ENCODE measurements at regions not wholly inside any gene's neighbourhood (a gene's known extent, or its start where the extent isn't known, plus 50 kb on each side); places are given as distances from the start of the nearest gene placed in this dataset.
"Not testable (repeated sequence)": the region's sequence is repeated elsewhere in the genome, so short reads cannot be mapped to it uniquely, and the experiment has no call there.

DNA sequence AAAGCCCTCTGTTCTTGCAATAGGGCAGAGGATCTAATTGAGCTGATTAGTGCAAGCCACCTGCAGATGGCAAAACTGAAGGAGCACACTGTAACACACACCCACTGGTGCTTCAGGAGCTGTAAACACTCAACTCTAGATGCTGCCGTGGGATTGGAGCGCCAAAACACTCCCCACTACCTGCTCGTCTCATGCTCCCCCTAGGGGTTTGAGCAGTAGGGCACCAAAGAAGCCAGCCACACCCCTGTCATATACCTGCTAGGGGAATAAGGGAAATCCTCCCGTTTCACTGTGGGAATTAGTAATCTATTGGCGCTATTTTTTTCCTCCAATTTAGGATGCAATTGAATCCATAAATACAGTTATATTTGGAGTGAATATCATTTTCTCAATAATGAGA, 360.2 kb downstream of the GLUD2 start:
- no peak for ATAC-seq
- Mint-ChIP-seq H3K27me3 (no peaks in the 10 kb centered on the region), H3K4me3 (no peak overlapping the region), H3K9me3 (no peaks in the 10 kb centered on the region), H3K36me3 (ENCODE audit: low read depth) (no peaks in the 10 kb centered on the region), H3K4me1 (ENCODE audit: low read depth) (no peaks in the 10 kb centered on the region), H3K27ac (no peak overlapping the region)
- no peak for DNase-seq
- ChIA-PET CTCF (no interaction called here), POLR2A (no interaction called here)
- TF ChIP-seq, protein P1, sequence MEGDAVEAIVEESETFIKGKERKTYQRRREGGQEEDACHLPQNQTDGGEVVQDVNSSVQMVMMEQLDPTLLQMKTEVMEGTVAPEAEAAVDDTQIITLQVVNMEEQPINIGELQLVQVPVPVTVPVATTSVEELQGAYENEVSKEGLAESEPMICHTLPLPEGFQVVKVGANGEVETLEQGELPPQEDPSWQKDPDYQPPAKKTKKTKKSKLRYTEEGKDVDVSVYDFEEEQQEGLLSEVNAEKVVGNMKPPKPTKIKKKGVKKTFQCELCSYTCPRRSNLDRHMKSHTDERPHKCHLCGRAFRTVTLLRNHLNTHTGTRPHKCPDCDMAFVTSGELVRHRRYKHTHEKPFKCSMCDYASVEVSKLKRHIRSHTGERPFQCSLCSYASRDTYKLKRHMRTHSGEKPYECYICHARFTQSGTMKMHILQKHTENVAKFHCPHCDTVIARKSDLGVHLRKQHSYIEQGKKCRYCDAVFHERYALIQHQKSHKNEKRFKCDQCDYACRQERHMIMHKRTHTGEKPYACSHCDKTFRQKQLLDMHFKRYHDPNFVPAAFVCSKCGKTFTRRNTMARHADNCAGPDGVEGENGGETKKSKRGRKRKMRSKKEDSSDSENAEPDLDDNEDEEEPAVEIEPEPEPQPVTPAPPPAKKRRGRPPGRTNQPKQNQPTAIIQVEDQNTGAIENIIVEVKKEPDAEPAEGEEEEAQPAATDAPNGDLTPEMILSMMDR (IDR thresholded peaks at IDR 0.05) = no peak
- intact Hi-C loops (cut with micrococcal nuclease) = no loop called here

DNA sequence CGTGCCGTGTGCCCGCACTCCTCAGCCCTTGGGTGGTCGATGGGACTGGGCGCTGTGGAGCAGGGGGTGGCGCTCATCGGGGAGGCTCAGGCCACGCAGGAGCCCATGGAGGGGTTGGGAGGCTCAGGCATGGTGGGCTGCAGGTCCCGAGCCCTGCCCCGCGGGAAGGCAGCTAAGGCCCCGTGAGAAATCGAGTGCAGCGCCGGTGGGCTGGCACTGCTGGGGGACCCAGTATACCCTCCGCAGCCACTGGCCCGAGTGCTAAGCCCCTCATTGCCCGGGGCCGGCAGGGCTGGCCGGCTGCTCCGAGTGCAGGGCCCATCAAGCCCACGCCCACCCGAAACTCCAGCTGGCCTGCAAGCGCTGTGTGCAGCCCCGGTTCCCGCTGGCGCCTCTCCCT, 384.1 kb downstream of the GLUD2 start:
- H3K9me3 Mint-ChIP-seq; intact Hi-C loops (cut with micrococcal nuclease); H3K27me3 Mint-ChIP-seq; ATAC-seq; H3K4me3 Mint-ChIP-seq; H3K4me1 Mint-ChIP-seq (ENCODE audit: low read depth); DNase-seq; CTCF ChIA-PET; POLR2A ChIA-PET; H3K27ac Mint-ChIP-seq; H3K36me3 Mint-ChIP-seq (ENCODE audit: low read depth): not testable (repeated sequence)

DNA sequence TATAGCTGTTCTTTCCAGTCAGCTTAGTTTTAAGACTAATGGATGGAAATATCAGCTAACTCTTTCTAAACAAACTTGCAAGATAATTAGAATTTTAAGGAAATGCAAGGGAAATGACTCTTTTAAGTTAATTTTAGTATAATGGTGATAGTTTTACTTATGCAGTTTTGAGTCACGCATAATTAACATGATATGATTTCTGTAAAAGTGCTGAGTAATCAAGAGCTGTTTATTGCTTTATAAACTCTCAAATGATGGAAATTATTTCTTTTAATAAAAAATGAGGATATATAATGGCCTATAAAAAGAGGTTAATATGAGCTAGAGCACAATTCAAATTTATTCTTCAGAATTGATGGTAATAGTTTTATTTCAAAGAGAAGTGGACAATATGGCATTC, 385.9 kb downstream of the GLUD2 start:
- no peak for ATAC-seq
- H3K4me1 Mint-ChIP-seq (ENCODE audit: low read depth) = no peaks in the 10 kb centered on the region
- no peak overlapping the region for H3K27ac Mint-ChIP-seq
- no peak for DNase-seq
- H3K9me3 Mint-ChIP-seq = no peaks in the 10 kb centered on the region
- POLR2A ChIA-PET = no interaction called here
- H3K4me3 Mint-ChIP-seq = no peak overlapping the region
- no peaks in the 10 kb centered on the region for H3K36me3 Mint-ChIP-seq (ENCODE audit: low read depth)
- TF ChIP-seq, protein P1 (IDR thresholded peaks at IDR 0.05) = no peak
- intact Hi-C loops (cut with micrococcal nuclease) = no loop called here
- H3K27me3 Mint-ChIP-seq = no peaks in the 10 kb centered on the region
- CTCF ChIA-PET = no interaction called here

DNA sequence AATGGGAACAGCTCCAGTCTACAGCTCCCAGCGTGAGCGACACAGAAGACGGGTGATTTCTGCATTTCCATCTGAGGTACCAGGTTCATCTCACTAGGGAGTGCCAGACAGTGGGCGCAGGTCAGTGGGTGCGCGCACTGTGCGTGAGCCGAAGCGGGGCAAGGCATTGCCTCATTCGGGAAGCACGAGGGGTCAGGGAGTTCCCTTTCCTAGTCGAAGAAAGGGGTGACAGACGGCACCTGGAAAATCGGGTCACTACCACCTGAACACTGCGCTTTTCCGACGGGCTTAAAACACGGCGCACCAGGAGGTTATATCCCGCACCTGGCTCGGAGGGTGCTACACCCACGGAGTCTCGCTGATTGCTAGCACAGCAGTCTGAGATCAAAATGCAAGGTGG, 390.3 kb downstream of the GLUD2 start:
- H3K9me3 Mint-ChIP-seq; CTCF ChIA-PET; ATAC-seq; H3K27ac Mint-ChIP-seq; intact Hi-C loops (cut with micrococcal nuclease); POLR2A ChIA-PET; H3K27me3 Mint-ChIP-seq; H3K4me1 Mint-ChIP-seq (ENCODE audit: low read depth); DNase-seq; H3K36me3 Mint-ChIP-seq (ENCODE audit: low read depth); H3K4me3 Mint-ChIP-seq: not testable (repeated sequence)

DNA sequence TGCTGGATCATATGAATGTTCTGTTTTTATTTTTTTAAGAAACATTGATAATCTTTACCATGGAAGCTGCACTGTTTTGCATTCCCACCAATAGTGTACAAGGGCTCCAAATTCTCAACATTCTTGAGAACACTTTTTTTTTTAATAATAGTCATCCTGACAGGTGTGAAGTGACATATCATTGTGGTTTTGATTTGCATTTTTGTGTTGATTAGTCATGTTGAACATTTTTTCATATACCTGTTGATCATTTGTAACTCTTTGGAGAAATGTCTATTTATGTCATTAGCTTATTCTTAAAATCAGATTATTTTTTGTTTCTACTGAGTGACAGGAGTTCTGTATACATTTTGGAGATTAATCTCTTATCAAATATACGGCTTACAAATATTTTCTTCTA, 408.5 kb downstream of the GLUD2 start:
- ATAC-seq = no peak
- peaks cover 4% of the 10 kb centered on the region for H3K9me3 Mint-ChIP-seq
- DNase-seq = no peak
- no peaks in the 10 kb centered on the region for H3K27me3 Mint-ChIP-seq
- intact Hi-C loops (cut with micrococcal nuclease) = no loop called here
- POLR2A ChIA-PET = no interaction called here
- CTCF ChIA-PET = no interaction called here
- H3K27ac Mint-ChIP-seq = no peak overlapping the region
- H3K36me3 Mint-ChIP-seq (ENCODE audit: low read depth) = no peaks in the 10 kb centered on the region
- H3K4me3 Mint-ChIP-seq = no peak overlapping the region
- TF ChIP-seq, protein P1 (IDR thresholded peaks at IDR 0.05) = no peak
- H3K4me1 Mint-ChIP-seq (ENCODE audit: low read depth) = no peaks in the 10 kb centered on the region

DNA sequence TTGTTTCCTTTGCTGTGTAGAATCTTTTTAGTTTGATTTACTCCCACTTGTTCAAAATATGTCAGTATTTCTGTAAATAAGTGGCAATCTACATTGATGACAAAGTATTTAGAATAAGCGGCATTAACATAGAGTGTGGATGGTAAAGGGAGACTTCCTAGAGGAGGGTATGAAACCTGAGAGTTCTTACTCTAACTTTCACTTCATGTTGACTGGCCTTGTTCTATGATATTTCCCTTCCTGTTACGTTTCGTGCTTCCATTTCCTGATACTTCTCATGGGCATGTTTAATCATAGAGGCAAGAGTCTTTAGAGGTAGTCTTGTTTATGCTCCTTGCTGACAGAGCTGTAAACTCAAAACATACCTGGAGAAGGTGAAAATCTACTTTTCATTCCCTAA, 408.9 kb downstream of the GLUD2 start:
- CTCF ChIA-PET = no interaction called here
- ATAC-seq (no peak), DNase-seq (no peak)
- no peak overlapping the region for H3K4me3 Mint-ChIP-seq
- intact Hi-C loops (cut with micrococcal nuclease) = no loop called here
- no peak overlapping the region for H3K27ac Mint-ChIP-seq
- no peaks in the 10 kb centered on the region for H3K36me3 Mint-ChIP-seq (ENCODE audit: low read depth)
- H3K27me3 Mint-ChIP-seq = no peaks in the 10 kb centered on the region
- TF ChIP-seq, protein P1 (IDR thresholded peaks at IDR 0.05) = no peak
- H3K9me3 Mint-ChIP-seq = peaks cover 4% of the 10 kb centered on the region
- POLR2A ChIA-PET = no interaction called here
- no peaks in the 10 kb centered on the region for H3K4me1 Mint-ChIP-seq (ENCODE audit: low read depth)

Data from activated CD8-positive, alpha-beta T cell treated with anti-CD3 and anti-CD28 coated beads for 36 hours (primary cell).